OCI-LY1 (cell line): ENCODE measurements at regions not wholly inside any gene's neighbourhood (a gene's known extent, or its start where the extent isn't known, plus 50 kb on each side); places are given as distances from the start of the nearest gene placed in this dataset.

ENCODE experiments used
- H2AFZ ChIP-seq: fragments of 200-600 bp; sonication (generic), shearing (Covaris generic); 2 replicates; pipeline ENCODE4 v1.6.0; 2014; ENCODE audit warnings: antibody characterized with exemption, mild to moderate bottlenecking, low read length
- H3F3A ChIP-seq: fragments of 200-600 bp; sonication (generic), shearing (Covaris generic); 2 replicates; pipeline ENCODE4 v1.6.0; 2014; ENCODE audit warnings: mild to moderate bottlenecking, antibody characterized with exemption, low read length, moderate library complexity; ENCODE audit not compliant: insufficient read depth
- H3K27ac ChIP-seq: fragments of 200-600 bp; sonication (generic); 2 replicates; pipeline ENCODE4 v1.5.1; 2014; ENCODE audit warnings: low read length, mixed run types, mild to moderate bottlenecking, low read depth; ENCODE audit not compliant: poor library complexity, severe bottlenecking
- H3K27me3 ChIP-seq: fragments of 200-600 bp; sonication (generic); 2 replicates; pipeline ENCODE4 v1.6.0; 2014; ENCODE audit warnings: antibody characterized with exemption, mild to moderate bottlenecking, low read length, moderate library complexity; ENCODE audit not compliant: insufficient read depth
- H3K36me3 ChIP-seq: fragments of 200-600 bp; sonication (generic); 2 replicates; pipeline ENCODE4 v1.6.1; 2014; ENCODE audit warnings: mild to moderate bottlenecking, antibody characterized with exemption, low read length, moderate library complexity, mixed read lengths; ENCODE audit not compliant: insufficient read depth
- H3K4me1 ChIP-seq: fragments of 200-600 bp; sonication (generic); 2 replicates; pipeline ENCODE4 v1.5.1; 2014; ENCODE audit warnings: mild to moderate bottlenecking, low read length, moderate library complexity; ENCODE audit not compliant: insufficient read depth, severe bottlenecking
- H3K4me2 ChIP-seq: fragments of 200-600 bp; sonication (generic), shearing (Covaris generic); 2 replicates; pipeline ENCODE4 v1.6.1; 2014; ENCODE audit warnings: low read length
- H3K4me3 ChIP-seq: fragments of 200-600 bp; sonication (generic); 2 replicates; pipeline ENCODE4 v1.5.1; 2014; ENCODE audit warnings: low read length, low read depth, mild to moderate bottlenecking, mixed read lengths; ENCODE audit not compliant: poor library complexity, severe bottlenecking
- H3K79me2 ChIP-seq: fragments of 200-600 bp; shearing (Covaris generic); 2 replicates; pipeline ENCODE4 v1.6.1; 2016; ENCODE audit warnings: mixed run types, low read length, mixed read lengths; ENCODE audit not compliant: insufficient read depth
- H3K9ac ChIP-seq: fragments of 200-600 bp; sonication (generic), shearing (Covaris generic); 2 replicates; pipeline ENCODE4 v1.6.1; 2014; ENCODE audit warnings: mild to moderate bottlenecking, low read length, mixed read lengths
- H3K9me2 ChIP-seq: fragments of 200-600 bp; sonication (generic), shearing (Covaris generic); 2 replicates; pipeline ENCODE4 v1.6.1; 2014; ENCODE audit warnings: low read depth, mild to moderate bottlenecking, low read length, mixed read lengths
- H3K9me3 ChIP-seq: fragments of 200-600 bp; shearing (Covaris generic); 2 replicates; pipeline ENCODE4 v1.6.1; 2014; ENCODE audit warnings: low read length, mixed read lengths
- H4K20me1 ChIP-seq: fragments of 200-600 bp; sonication (generic), shearing (Covaris generic); 2 replicates; pipeline ENCODE4 v1.6.0; 2016; ENCODE audit warnings: mild to moderate bottlenecking, low read length; ENCODE audit not compliant: insufficient read depth
- EZH2 ChIP-seq: fragments of 200-600 bp; sonication (generic), shearing (Covaris generic); IDR thresholded peaks from 2 replicates; pipeline ENCODE4 v1.8.0; 2017; ENCODE audit warnings: borderline replicate concordance, mixed run types, mild to moderate bottlenecking, antibody characterized with exemption, low read length, moderate library complexity, mixed read lengths
- TF ChIP-seq, protein P1 (sequence below): fragments of 200-600 bp; sonication (generic), shearing (Covaris generic); IDR thresholded peaks from 2 replicates; pipeline ENCODE4 v1.5.1; 2017; ENCODE audit warnings: mild to moderate bottlenecking, antibody characterized with exemption, low read length, moderate library complexity, mixed read lengths

DNA sequence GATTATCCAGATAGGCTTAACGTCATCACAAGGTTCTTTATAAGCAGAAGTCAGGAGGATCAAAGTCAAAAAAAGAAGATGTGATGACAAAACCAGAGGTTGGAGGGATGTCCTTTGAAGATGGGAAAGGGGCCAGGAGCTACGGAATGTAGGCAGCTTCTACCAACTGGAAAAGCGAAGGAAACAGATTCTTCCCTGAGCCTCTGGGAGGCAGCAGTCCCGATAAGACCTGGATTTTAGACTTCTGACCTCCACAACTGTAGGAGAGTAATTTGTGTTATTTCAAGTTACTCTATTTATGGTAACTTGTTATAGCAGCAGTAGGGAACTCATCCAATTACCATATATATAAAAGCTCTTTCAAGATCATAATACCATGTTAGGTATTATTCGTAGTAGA is 98.8 kb upstream of the MYCBP2 start:
- Histone ChIP-seq H3K36me3 (no peaks in the 10 kb centered on the region), H3K79me2 (no peaks in the 10 kb centered on the region), H3K27me3 (no peaks in the 10 kb centered on the region), H3K4me2 (no peak overlapping the region), H3K4me3 (no peak overlapping the region), H3K9ac (no peak overlapping the region), H3K4me1 (no peaks in the 10 kb centered on the region), H3K9me2 (no peaks in the 10 kb centered on the region), H3K27ac (no peak overlapping the region), H4K20me1 (no peaks in the 10 kb centered on the region), H3K9me3 (no peaks in the 10 kb centered on the region), H2AFZ (no peak overlapping the region), H3F3A (no peaks in the 10 kb centered on the region)
- no peak for TF ChIP-seq EZH2
- TF ChIP-seq, protein P1, sequence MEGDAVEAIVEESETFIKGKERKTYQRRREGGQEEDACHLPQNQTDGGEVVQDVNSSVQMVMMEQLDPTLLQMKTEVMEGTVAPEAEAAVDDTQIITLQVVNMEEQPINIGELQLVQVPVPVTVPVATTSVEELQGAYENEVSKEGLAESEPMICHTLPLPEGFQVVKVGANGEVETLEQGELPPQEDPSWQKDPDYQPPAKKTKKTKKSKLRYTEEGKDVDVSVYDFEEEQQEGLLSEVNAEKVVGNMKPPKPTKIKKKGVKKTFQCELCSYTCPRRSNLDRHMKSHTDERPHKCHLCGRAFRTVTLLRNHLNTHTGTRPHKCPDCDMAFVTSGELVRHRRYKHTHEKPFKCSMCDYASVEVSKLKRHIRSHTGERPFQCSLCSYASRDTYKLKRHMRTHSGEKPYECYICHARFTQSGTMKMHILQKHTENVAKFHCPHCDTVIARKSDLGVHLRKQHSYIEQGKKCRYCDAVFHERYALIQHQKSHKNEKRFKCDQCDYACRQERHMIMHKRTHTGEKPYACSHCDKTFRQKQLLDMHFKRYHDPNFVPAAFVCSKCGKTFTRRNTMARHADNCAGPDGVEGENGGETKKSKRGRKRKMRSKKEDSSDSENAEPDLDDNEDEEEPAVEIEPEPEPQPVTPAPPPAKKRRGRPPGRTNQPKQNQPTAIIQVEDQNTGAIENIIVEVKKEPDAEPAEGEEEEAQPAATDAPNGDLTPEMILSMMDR, result no peak

DNA sequence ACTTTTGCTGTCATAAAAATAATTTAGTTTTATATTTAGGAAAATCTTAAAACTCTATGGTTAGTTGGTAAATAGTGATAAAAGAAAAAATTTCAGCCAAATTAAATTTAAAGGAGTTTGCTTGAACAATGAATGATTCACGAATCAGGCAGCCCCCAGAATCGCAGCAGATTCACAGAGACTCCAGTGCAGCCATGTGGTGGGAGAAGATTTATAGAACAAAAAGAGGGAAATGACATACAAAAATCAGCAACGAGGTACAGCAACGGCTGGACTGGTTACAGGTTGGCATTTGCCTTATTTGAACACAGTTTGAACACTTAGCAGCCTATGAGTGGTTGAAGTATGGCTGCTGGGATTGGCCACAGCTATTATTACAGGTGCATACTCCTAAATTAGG is 96.4 kb upstream of the MYCBP2 start:
- TF ChIP-seq, protein P1, result no peak
- TF ChIP-seq EZH2, result no peak
- Histone ChIP-seq H3K27ac (no peak overlapping the region), H3K9ac (no peak overlapping the region), H3K4me1 (no peaks in the 10 kb centered on the region), H3F3A (no peaks in the 10 kb centered on the region), H4K20me1 (no peaks in the 10 kb centered on the region), H3K36me3 (no peaks in the 10 kb centered on the region), H3K79me2 (no peaks in the 10 kb centered on the region), H2AFZ (0 out of 2 replicates have a peak overlapping the region, but pooled peaks have one; percentile 41), H3K4me2 (no peak overlapping the region), H3K27me3 (no peaks in the 10 kb centered on the region), H3K4me3 (no peak overlapping the region), H3K9me2 (no peaks in the 10 kb centered on the region), H3K9me3 (no peaks in the 10 kb centered on the region)

DNA sequence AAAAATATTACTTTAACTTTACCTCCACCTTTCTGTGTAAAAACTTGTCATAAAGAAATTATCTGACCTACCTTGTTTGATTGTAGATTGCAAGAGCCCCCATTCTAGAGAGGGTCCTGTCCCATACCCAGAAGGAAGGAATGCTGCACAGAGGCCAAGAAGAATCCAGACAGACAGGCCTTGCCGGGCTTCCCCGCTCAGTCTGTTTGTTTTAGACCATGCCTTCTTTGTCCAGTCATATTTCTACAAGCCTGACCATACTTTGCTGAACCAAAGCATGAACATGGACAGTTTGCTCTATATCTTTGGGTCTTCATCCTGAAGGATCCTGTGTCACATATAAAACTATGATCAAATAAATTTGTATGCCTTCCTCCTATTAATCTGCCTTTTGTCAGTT is 95.8 kb upstream of the MYCBP2 start:
- no peak for TF ChIP-seq EZH2
- TF ChIP-seq, protein P1, result no peak
- Histone ChIP-seq H3K27me3 (no peaks in the 10 kb centered on the region), H3K4me3 (no peak overlapping the region), H3F3A (no peaks in the 10 kb centered on the region), H3K9me2 (no peaks in the 10 kb centered on the region), H3K36me3 (no peaks in the 10 kb centered on the region), H3K79me2 (no peaks in the 10 kb centered on the region), H2AFZ (0 out of 2 replicates have a peak overlapping the region, but pooled peaks have one; percentile 41), H4K20me1 (no peaks in the 10 kb centered on the region), H3K4me1 (no peaks in the 10 kb centered on the region), H3K27ac (no peak overlapping the region), H3K9me3 (no peaks in the 10 kb centered on the region), H3K4me2 (no peak overlapping the region), H3K9ac (no peak overlapping the region)
